GM12865 (cell line): ENCODE measurements at regions not wholly inside any gene's neighbourhood (a gene's known extent, or its start where the extent isn't known, plus 50 kb on each side); places are given as distances from the start of the nearest gene placed in this dataset.
"Not testable (repeated sequence)": the region's sequence is repeated elsewhere in the genome, so short reads cannot be mapped to it uniquely, and the experiment has no call there.

Experiments
- DNase-seq: peaks from one replicate; pipeline ENCODE4 v3.0.0; 2010; ENCODE audit warnings: low read depth
- H3K4me3 ChIP-seq: 2 replicates; pipeline ENCODE4 v1.5.1; 2011; ENCODE audit warnings: mild to moderate bottlenecking, low read depth, low read length, control low read depth
- CTCF ChIP-seq: IDR thresholded peaks from 2 replicates; pipeline ENCODE4 v1.5.1; 2011; ENCODE audit warnings: low read length, control low read depth, low read depth, inconsistent platforms; ENCODE audit not compliant: insufficient read depth; ENCODE audit errors: missing control alignments

DNA sequence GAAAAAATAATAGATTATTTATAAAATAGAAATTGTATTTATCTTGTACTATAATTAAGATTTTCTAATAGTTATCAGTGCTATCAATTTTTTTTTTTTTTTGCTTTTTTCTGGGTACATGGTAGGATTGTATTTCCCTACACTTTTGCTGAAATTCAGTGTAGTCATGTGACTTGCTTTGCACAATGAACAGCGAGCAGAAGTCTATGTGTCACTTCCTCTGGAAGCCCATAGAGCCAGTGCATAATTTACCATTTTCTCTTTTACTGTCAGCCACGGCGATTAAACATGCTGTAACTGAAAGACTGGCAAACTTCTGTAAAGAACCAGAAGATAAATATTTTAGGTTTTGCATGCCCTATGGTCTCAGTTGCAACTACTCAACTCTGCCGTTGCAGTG is 80.8 kb upstream of the PPP1R12A start:
- no peak for TF ChIP-seq CTCF
- no peak overlapping the region for H3K4me3 ChIP-seq
- DNase-seq: no peak

GRCh38 chr12:80003744-80004143 is 68.8 kb upstream of the PPP1R12A start:
- H3K4me3 ChIP-seq, DNase-seq: not testable (repeated sequence)

DNA sequence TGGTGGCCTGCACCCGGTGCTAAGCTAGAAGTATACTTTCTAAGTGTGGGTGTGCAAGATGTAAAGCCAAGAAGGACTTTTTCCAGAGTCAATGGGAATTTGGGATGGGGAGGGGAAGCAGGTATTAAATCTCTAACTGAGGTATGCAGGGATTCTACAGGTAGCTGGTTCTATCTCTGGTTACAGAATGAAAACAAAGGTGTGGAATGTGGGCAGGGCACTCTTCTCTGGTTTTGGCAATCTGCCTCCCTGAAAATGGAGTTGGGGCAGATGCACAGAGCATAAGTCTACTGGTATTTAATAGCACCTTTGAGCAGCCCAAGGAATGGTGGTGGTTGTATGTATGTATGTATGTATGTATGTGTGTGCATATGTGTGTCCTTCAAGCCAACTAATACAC is 66.7 kb upstream of the PPP1R12A start:
- no peak for DNase-seq
- no peak overlapping the region for H3K4me3 ChIP-seq
- no peak for TF ChIP-seq CTCF

GRCh38 chr12:80000831-80001230 is 65.9 kb upstream of the PPP1R12A start:
- no peak overlapping the region for H3K4me3 ChIP-seq
- no peak for TF ChIP-seq CTCF
- no peak for DNase-seq

- no peak for TF ChIP-seq CTCF
- no peak overlapping the region for H3K4me3 ChIP-seq
- no peak for DNase-seq
Observed at GRCh38 chr12:79998554-79998953, 63.7 kb upstream of the PPP1R12A start.

DNA sequence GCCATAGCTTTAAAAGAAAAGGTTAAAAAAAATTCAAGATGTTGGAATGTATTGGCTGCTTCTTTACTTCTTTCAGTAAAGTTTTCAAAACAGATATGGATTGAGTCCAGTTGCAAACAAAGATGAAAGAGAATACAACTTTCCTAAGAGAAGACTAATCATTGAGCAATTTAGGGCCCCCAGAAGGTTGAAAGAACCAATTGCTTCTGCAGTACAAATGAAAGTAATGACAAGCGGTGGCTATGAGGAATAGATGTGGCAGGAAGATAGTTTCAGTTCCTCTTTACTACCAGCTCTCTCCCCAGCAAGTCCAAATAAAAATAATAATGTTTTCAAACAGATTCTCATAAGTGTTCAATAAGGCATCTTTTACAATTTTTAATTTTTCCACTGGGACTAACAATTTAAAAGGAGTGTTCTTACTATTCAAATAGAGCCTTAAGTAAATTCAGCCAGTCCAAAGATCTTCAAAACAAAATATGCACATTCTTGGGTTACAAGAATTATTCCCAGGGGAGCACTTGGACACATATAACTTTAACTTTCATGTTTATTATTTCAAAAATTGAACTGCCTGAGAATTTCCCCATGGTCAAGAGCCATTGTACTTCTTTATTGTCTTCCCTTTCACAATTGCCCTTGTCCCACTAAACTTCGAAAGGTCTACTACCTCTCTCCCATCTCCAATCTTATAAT is 62.3 kb upstream of the PPP1R12A start:
- peak; percentile 70 for DNase-seq
- TF ChIP-seq CTCF: no peak
- H3K4me3 ChIP-seq: no peak overlapping the region

DNA sequence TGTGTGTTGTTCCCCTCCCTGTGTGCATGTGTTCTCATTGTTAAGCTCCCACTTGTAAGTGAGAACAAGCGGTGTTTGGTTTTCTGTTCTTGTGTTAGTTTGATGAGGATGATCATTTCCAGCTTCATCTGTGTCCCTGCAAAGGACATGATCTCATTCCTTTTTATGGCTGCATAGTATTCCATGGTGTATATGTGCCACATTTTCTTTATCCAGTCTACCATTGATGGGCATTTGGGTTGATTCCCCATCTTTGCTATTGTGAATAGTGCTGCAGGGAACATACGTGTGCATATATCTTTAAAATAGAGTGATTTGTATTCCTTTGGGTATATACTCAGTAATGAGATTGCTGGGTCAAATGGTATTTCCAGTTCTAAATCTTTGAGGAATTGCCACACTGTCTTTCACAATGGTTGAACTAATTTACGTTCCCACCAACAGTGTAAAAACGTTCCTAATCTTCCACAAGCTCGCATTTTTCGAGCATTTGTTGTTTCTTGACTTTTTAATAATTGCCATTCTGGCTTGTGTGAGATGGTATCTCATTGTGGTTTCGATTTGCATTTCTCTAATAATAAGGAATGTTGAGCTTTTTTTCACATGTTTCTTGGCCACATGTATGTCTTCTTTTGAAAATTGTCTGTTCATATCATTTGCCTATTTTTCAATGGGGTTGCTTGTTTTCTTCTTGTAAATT is 60.6 kb upstream of the PPP1R12A start:
- not testable (repeated sequence) for DNase-seq, H3K4me3 ChIP-seq
